IMR-90 (cell line): ENCODE measurements at regions not wholly inside any gene's neighbourhood (a gene's known extent, or its start where the extent isn't known, plus 50 kb on each side); places are given as distances from the start of the nearest gene placed in this dataset.

ENCODE experiments used
- ATAC-seq: fragments of 200-7000 bp; cut with Tn5 transposase; 2 replicates; pipeline ENCODE4 v1.9.1; 2020; ENCODE audit warnings: low read depth, mild to moderate bottlenecking, moderate library complexity
- BruUV-seq: library from RNA; stranded (reverse); fragments of 400-500 nt; replicated peaks from 2 replicates; lab custom pipeline; 2021; lab: Mats Ljungman, UMichigan
- CTCF ChIA-PET: fragments of 300-600 bp; formaldehyde crosslinking; extraction: SDS; loops from one replicate; lab custom pipeline; 2021; ENCODE audit warnings: antibody characterized with exemption; lab: Yijun Ruan, JAX
- POLR2A ChIA-PET: fragments of 300-600 bp; sonication (Branson Sonifier 250); formaldehyde crosslinking; loops from one replicate; lab custom pipeline; 2022; ENCODE audit warnings: antibody characterized with exemption; ENCODE audit not compliant: unreplicated experiment; lab: Charles Lee
- DNase-seq: peaks from one replicate; pipeline ENCODE4 v3.0.0; 2013
- H2AFZ ChIP-seq: replicated peaks from 2 replicates; pipeline ENCODE3; 2013; ENCODE audit warnings: low read length, mild to moderate bottlenecking; ENCODE audit not compliant: poor library complexity
- H2AK5ac ChIP-seq: 2 replicates; pipeline ENCODE4 v1.6.1; 2013; ENCODE audit warnings: low read depth, low read length, inconsistent platforms
- H2AK9ac ChIP-seq: replicated peaks from 2 replicates; pipeline ENCODE3; 2013; ENCODE audit warnings: mild to moderate bottlenecking, low read depth, low read length, moderate library complexity; ENCODE audit not compliant: poor library complexity
- H2BK120ac ChIP-seq: 2 replicates; pipeline ENCODE4 v1.6.1; 2013; ENCODE audit warnings: low read depth, low read length, inconsistent platforms
- H2BK15ac ChIP-seq: 3 replicates; pipeline ENCODE4 v1.6.1; 2013; ENCODE audit warnings: low read depth, low read length, inconsistent platforms
- H2BK20ac ChIP-seq: 2 replicates; pipeline ENCODE4 v1.6.1; 2013; ENCODE audit warnings: low read depth, mild to moderate bottlenecking, inconsistent platforms, low read length, moderate library complexity
- H2BK5ac ChIP-seq: 2 replicates; pipeline ENCODE4 v1.6.1; 2013; ENCODE audit warnings: mild to moderate bottlenecking, low read depth, low read length, inconsistent platforms; ENCODE audit not compliant: poor library complexity, severe bottlenecking
- H3K14ac ChIP-seq: replicated peaks from 2 replicates; pipeline ENCODE4 v1.6.1; 2013; ENCODE audit warnings: low read depth, low read length, inconsistent platforms
- H3K18ac ChIP-seq: 2 replicates; pipeline ENCODE4 v1.6.1; 2013; ENCODE audit warnings: low read depth, low read length, control low read depth
- H3K23ac ChIP-seq: 2 replicates; pipeline ENCODE4 v1.6.1; 2013; ENCODE audit warnings: low read depth, low read length, inconsistent platforms
- H3K27ac ChIP-seq: 2 replicates; pipeline ENCODE4 v1.5.1; 2013; ENCODE audit warnings: mild to moderate bottlenecking, control low read depth, low read length; ENCODE audit not compliant: insufficient read depth
- H3K27me3 ChIP-seq: 2 replicates; pipeline ENCODE4 v1.6.1; 2013; ENCODE audit warnings: low read length; ENCODE audit not compliant: control insufficient read depth, insufficient read depth
- H3K36me3 ChIP-seq: 2 replicates; pipeline ENCODE4 v1.6.1; 2013; ENCODE audit warnings: low read length, mixed read lengths; ENCODE audit not compliant: control insufficient read depth, insufficient read depth
- H3K4ac ChIP-seq: 2 replicates; pipeline ENCODE4 v1.6.1; 2013; ENCODE audit warnings: low read depth, low read length, inconsistent platforms
- H3K4me1 ChIP-seq: 2 replicates; pipeline ENCODE4 v1.6.1; 2013; ENCODE audit warnings: low read length, mixed read lengths; ENCODE audit not compliant: control insufficient read depth, insufficient read depth
- H3K4me2 ChIP-seq: 2 replicates; pipeline ENCODE4 v1.6.1; 2013; ENCODE audit warnings: low read depth, mild to moderate bottlenecking, control low read depth, low read length, moderate library complexity
- H3K4me3 ChIP-seq: 2 replicates; pipeline ENCODE4 v1.5.1; 2013; ENCODE audit warnings: low read depth, mild to moderate bottlenecking, control low read depth, low read length, moderate library complexity; ENCODE audit not compliant: insufficient read depth
- H3K56ac ChIP-seq: 2 replicates; pipeline ENCODE4 v1.6.1; 2013; ENCODE audit warnings: low read length, inconsistent platforms; ENCODE audit not compliant: insufficient read depth; ENCODE audit errors: extremely low read depth
- H3K79me1 ChIP-seq, 2 experiments: 2 replicates each; pipeline ENCODE4 v1.6.1; 2013; ENCODE audit warnings: low read length in 2 of 2, inconsistent platforms in 1 of 2, low read depth in 1 of 2
- H3K9ac ChIP-seq: 2 replicates; pipeline ENCODE4 v1.6.1; 2013; ENCODE audit warnings: low read depth, low read length, control low read depth
- H3K9me1 ChIP-seq: 2 replicates; pipeline ENCODE4 v1.6.1; 2013; ENCODE audit warnings: low read length, inconsistent platforms; ENCODE audit not compliant: insufficient read depth
- H3K9me3 ChIP-seq: 2 replicates; pipeline ENCODE4 v1.6.1; 2013; ENCODE audit warnings: low read length; ENCODE audit not compliant: control insufficient read depth, insufficient read depth
- H4K20me1 ChIP-seq: 2 replicates; pipeline ENCODE4 v1.6.1; 2013; ENCODE audit warnings: low read length, inconsistent platforms; ENCODE audit not compliant: insufficient read depth
- H4K5ac ChIP-seq: 2 replicates; pipeline ENCODE4 v1.6.1; 2013; ENCODE audit warnings: mild to moderate bottlenecking, low read depth, low read length, control low read depth
- H4K8ac ChIP-seq, 2 experiments: 2 replicates each; pipeline ENCODE4 v1.6.1; 2013; ENCODE audit warnings: low read depth in 2 of 2, low read length in 2 of 2, control low read depth in 1 of 2, inconsistent platforms in 1 of 2
- H4K91ac ChIP-seq: 2 replicates; pipeline ENCODE4 v1.6.1; 2013; ENCODE audit warnings: low read depth, low read length, inconsistent platforms; ENCODE audit not compliant: insufficient read depth
- BHLHE40 ChIP-seq: fragments of 150-350 bp; IDR thresholded peaks from 2 replicates; pipeline ENCODE4 v1.6.1; 2016; ENCODE audit warnings: mild to moderate bottlenecking, low read depth, low read length
- CEBPB ChIP-seq: IDR thresholded peaks from 2 replicates; pipeline ENCODE4 v1.6.1; 2012; ENCODE audit warnings: low read depth, low read length, improper control_type of control experiment
- CHD1 ChIP-seq: IDR thresholded peaks from 2 replicates; pipeline ENCODE4 v1.6.1; 2012; ENCODE audit warnings: low read depth, low read length, improper control_type of control experiment
- CTCF ChIP-seq: conservative IDR thresholded peaks from 2 replicates; pipeline ENCODE4 v1.5.1; 2012; ENCODE audit warnings: mild to moderate bottlenecking, low read depth, low read length, improper control_type of control experiment
- ELK1 ChIP-seq: fragments of 150-350 bp; IDR thresholded peaks from 2 replicates; pipeline ENCODE4 v1.6.1; 2016; ENCODE audit warnings: low read depth, mild to moderate bottlenecking, low read length, moderate library complexity, borderline replicate concordance
- FOS ChIP-seq: fragments of 150-350 bp; IDR thresholded peaks from 2 replicates; pipeline ENCODE4 v1.6.1; 2016; ENCODE audit warnings: low read depth, low read length
- MAFK ChIP-seq: IDR thresholded peaks from 2 replicates; pipeline ENCODE4 v1.6.1; 2012; ENCODE audit warnings: low read depth, low read length, improper control_type of control experiment
- MAZ ChIP-seq: IDR thresholded peaks from 2 replicates; pipeline ENCODE4 v1.6.1; 2012; ENCODE audit warnings: low read depth, mild to moderate bottlenecking, low read length, improper control_type of control experiment, moderate library complexity, borderline replicate concordance
- MXI1 ChIP-seq: IDR thresholded peaks from 2 replicates; pipeline ENCODE4 v1.6.1; 2012; ENCODE audit warnings: low read depth, mild to moderate bottlenecking, low read length, moderate library complexity, borderline replicate concordance
- NFE2L2 ChIP-seq: fragments of 150-350 bp; IDR thresholded peaks from 2 replicates; pipeline ENCODE4 v1.6.1; 2016; ENCODE audit warnings: low read depth, mild to moderate bottlenecking, low read length
- POLR2A ChIP-seq: IDR thresholded peaks from 2 replicates; pipeline ENCODE4 v1.6.1; 2012; ENCODE audit warnings: mild to moderate bottlenecking, low read depth, low read length
- RAD21 ChIP-seq: IDR thresholded peaks from 2 replicates; pipeline ENCODE4 v1.6.1; 2012; ENCODE audit warnings: low read length, improper control_type of control experiment
- RCOR1 ChIP-seq: IDR thresholded peaks from 2 replicates; pipeline ENCODE4 v1.6.1; 2012; ENCODE audit warnings: mild to moderate bottlenecking, low read length, improper control_type of control experiment; ENCODE audit not compliant: insufficient replicate concordance
- RFX5 ChIP-seq: IDR thresholded peaks from 2 replicates; pipeline ENCODE4 v1.8.0; 2012; ENCODE audit warnings: low read depth, mild to moderate bottlenecking, low read length, moderate library complexity
- SMC3 ChIP-seq: fragments of 150-350 bp; IDR thresholded peaks from 2 replicates; pipeline ENCODE4 v1.6.1; 2016; ENCODE audit warnings: low read depth, mild to moderate bottlenecking, antibody characterized with exemption, low read length, moderate library complexity
- USF2 ChIP-seq: fragments of 150-350 bp; IDR thresholded peaks from 2 replicates; pipeline ENCODE4 v1.6.1; 2017; ENCODE audit warnings: mild to moderate bottlenecking, antibody characterized with exemption, low read length, low read depth
- WGBS, 2 experiments: methylation state at CpG; one replicate each; pipeline versions ENCODE4 v1.1.5 to v1.1.7; 2013; ENCODE audit warnings: missing lambda C conversion rate in 2 of 2; ENCODE audit not compliant: insufficient read length in 1 of 2; ENCODE audit errors: extremely low coverage in 2 of 2; 5-methylcytosine and 5-hydroxymethylcytosine counted together
- dilution Hi-C: fragments of 300-500 bp; cut with HindIII; formaldehyde crosslinking; loops from one replicate; pipeline ENCODE4 v1.14.3; 2018; ENCODE audit warnings: low sequenced_read_pairs; ENCODE audit not compliant: unreplicated experiment
- in situ Hi-C: fragments of 300-500 bp; cut with MboI; formaldehyde crosslinking; loops from 3 replicates; pipeline ENCODE4 v1.14.3; 2019; ENCODE audit warnings: low sequenced_read_pairs, inconsistent platforms, mixed read lengths
- intact Hi-C: fragments of 100-400 bp; cut with micrococcal nuclease; formaldehyde crosslinking; loops from 2 replicates; pipeline ENCODE4 v1.10.0; 2022

- Histone ChIP-seq H3K27ac (no peak overlapping the region), H3K4ac (no peak overlapping the region), H3K14ac (no peak overlapping the region), H4K20me1 (no peaks in the 10 kb centered on the region), H2BK5ac (no peak overlapping the region), H4K8ac (no peak overlapping the region), H3K27me3 (no peaks in the 10 kb centered on the region), H2BK120ac (no peak overlapping the region), H2AK9ac (no peak overlapping the region), H4K91ac (no peak overlapping the region), H3K4me1 (no peaks in the 10 kb centered on the region), H3K4me2 (no peak overlapping the region), H3K9me1 (no peaks in the 10 kb centered on the region), H2BK20ac (no peak overlapping the region), H2AK5ac (no peak overlapping the region), H3K56ac (no peak overlapping the region), H4K5ac (no peak overlapping the region), H2AFZ (no peak overlapping the region), H3K23ac (no peak overlapping the region), H3K9ac (no peak overlapping the region), H2BK15ac (no peak overlapping the region), H3K79me1 (no peaks in the 10 kb centered on the region), H3K9me3 (peaks cover 19% of the 10 kb centered on the region), H3K36me3 (no peaks in the 10 kb centered on the region), H3K18ac (no peak overlapping the region), H3K4me3 (no peak overlapping the region)
- WGBS, 2 experiments, result no CpG with 5 or more reads among the region's 5 CpGs
- no peak for DNase-seq
- no peak for ATAC-seq
- intact Hi-C loops, result no loop called here
- ChIA-PET CTCF (no interaction called here), POLR2A (no interaction called here)
- in situ Hi-C loops, result no loop called here
- no TSS peak for BruUV-seq
- TF ChIP-seq CEBPB (no peak), MAZ (no peak), RCOR1 (no peak), BHLHE40 (no peak), SMC3 (no peak), USF2 (no peak), ELK1 (no peak), RAD21 (no peak), CTCF (no peak), RFX5 (no peak), CHD1 (no peak), MAFK (no peak), NFE2L2 (no peak), MXI1 (no peak), FOS (no peak), POLR2A (no peak)
- dilution Hi-C loops, result no loop called here
These were observed 136.3 kb downstream of the SUDS3 start for GRCh38 chr12:118512669-118513068.
